ENCODE measurements at regions not wholly inside any gene's neighbourhood (a gene's known extent, or its start where the extent isn't known, plus 50 kb on each side); places are given as distances from the start of the nearest gene placed in this dataset.

DNA sequence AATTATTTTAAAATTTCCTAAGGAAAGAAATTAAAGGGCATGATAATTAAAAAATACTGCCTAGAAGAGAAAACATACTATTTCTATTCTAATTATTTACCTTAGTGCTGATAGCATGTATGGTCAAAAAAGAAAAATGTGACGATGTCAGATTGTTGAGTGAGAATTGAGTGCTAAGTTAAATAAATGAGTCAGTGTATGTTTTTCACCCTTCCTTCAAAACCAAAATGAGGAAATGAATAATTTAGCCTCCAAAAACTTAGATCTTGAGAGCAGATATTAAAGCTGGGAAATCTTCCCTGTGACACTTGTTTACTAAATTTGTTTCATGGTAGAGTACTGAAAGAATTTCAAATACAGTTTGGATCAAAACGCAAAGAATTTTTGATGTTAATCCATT lies 58.6 kb upstream of the NYAP2 start:
- CTCF ChIA-PET, result no interaction called here

DNA sequence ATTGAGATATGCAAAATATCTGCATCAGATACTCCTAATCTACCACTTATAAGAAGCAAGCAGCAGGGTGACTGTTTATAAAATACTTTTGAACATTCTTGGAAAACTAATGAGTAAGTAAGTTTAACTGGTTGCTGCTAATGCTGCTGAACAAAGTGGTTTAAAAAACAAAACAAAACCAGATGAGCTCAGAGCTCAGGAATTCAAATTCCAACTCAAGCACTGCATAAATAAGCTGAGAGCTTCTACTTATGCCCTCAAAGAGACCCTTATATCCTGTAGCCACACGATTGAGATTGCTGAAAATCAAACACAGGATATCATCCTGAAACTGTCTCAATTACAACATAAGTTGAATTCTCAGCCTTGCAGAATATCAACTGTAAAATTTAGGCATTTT lies 62.3 kb upstream of the NYAP2 start:
- POLR2A ChIA-PET, result no interaction called here
- in situ Hi-C loops (cut with HindIII; ENCODE audit: low pct_unique_long_range_greater_than_20kb, low sequenced_read_pairs), result no loop called here

More for the DNA sequence above, 58.6 kb upstream of the NYAP2 start:
- no peaks in the 10 kb centered on the region for H3K9me3 ChIP-seq (ENCODE audit: control insufficient read depth, insufficient read depth, low read depth, low read length)
- TF ChIP-seq SIN3A (IDR thresholded peaks at IDR 0.05; ENCODE audit: borderline replicate concordance, insufficient read depth, low read depth, low read length), result no peak
- TF ChIP-seq TCF7L2 (IDR thresholded peaks at IDR 0.05; ENCODE audit: low read depth, low read length), result no peak
- TF ChIP-seq, protein P1, sequence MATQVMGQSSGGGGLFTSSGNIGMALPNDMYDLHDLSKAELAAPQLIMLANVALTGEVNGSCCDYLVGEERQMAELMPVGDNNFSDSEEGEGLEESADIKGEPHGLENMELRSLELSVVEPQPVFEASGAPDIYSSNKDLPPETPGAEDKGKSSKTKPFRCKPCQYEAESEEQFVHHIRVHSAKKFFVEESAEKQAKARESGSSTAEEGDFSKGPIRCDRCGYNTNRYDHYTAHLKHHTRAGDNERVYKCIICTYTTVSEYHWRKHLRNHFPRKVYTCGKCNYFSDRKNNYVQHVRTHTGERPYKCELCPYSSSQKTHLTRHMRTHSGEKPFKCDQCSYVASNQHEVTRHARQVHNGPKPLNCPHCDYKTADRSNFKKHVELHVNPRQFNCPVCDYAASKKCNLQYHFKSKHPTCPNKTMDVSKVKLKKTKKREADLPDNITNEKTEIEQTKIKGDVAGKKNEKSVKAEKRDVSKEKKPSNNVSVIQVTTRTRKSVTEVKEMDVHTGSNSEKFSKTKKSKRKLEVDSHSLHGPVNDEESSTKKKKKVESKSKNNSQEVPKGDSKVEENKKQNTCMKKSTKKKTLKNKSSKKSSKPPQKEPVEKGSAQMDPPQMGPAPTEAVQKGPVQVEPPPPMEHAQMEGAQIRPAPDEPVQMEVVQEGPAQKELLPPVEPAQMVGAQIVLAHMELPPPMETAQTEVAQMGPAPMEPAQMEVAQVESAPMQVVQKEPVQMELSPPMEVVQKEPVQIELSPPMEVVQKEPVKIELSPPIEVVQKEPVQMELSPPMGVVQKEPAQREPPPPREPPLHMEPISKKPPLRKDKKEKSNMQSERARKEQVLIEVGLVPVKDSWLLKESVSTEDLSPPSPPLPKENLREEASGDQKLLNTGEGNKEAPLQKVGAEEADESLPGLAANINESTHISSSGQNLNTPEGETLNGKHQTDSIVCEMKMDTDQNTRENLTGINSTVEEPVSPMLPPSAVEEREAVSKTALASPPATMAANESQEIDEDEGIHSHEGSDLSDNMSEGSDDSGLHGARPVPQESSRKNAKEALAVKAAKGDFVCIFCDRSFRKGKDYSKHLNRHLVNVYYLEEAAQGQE (IDR thresholded peaks at IDR 0.05; ENCODE audit: insufficient read depth in 1 of 2, low read depth in 2 of 2, low read length in 1 of 2), result no peak
- TF ChIP-seq CTCF (IDR thresholded peaks at IDR 0.05), result no peak
- no peak for TF ChIP-seq POLR2AphosphoS5 (IDR thresholded peaks at IDR 0.05; ENCODE audit: low read depth, low read length)
- DNase-seq (ENCODE audit: low read depth, low spot score) (no peak), ATAC-seq (no peak)
- no peaks in the 10 kb centered on the region for H3K27me3 ChIP-seq (ENCODE audit: control insufficient read depth, insufficient read depth, low read length)
- H3K4me1 ChIP-seq (ENCODE audit: control insufficient read depth, insufficient read depth, low read length), result no peaks in the 10 kb centered on the region
- H3K36me3 ChIP-seq (ENCODE audit: control insufficient read depth, insufficient read depth, low read length), result no peaks in the 10 kb centered on the region
- H3K27ac ChIP-seq (ENCODE audit: low read length), result no peak overlapping the region
- no peak overlapping the region for H3K4me3 ChIP-seq (ENCODE audit: low read depth in 2 of 2, low read length in 2 of 2)
- intact Hi-C loops (cut with micrococcal nuclease; ENCODE audit: unreplicated experiment) (no loop called here), in situ Hi-C loops (cut with HindIII; ENCODE audit: low pct_unique_long_range_greater_than_20kb, low sequenced_read_pairs) (no loop called here)
- POLR2A ChIA-PET, result no interaction called here
- no TSS peak for BruUV-seq (replicated peaks)

More for the DNA sequence above, 62.3 kb upstream of the NYAP2 start:
- CTCF ChIA-PET, result no interaction called here
- intact Hi-C loops (cut with micrococcal nuclease; ENCODE audit: unreplicated experiment), result no loop called here
- no peak overlapping the region for H3K27ac ChIP-seq (ENCODE audit: low read length)
- no TSS peak for BruUV-seq (replicated peaks)
- TF ChIP-seq CTCF (IDR thresholded peaks at IDR 0.05) (no peak), SIN3A (IDR thresholded peaks at IDR 0.05; ENCODE audit: borderline replicate concordance, insufficient read depth, low read depth, low read length) (no peak), POLR2AphosphoS5 (IDR thresholded peaks at IDR 0.05; ENCODE audit: low read depth, low read length) (no peak), TCF7L2 (IDR thresholded peaks at IDR 0.05; ENCODE audit: low read depth, low read length) (no peak)
- TF ChIP-seq, protein P1 (IDR thresholded peaks at IDR 0.05; ENCODE audit: insufficient read depth in 1 of 2, low read depth in 2 of 2, low read length in 1 of 2), result no peak
- no peaks in the 10 kb centered on the region for H3K36me3 ChIP-seq (ENCODE audit: control insufficient read depth, insufficient read depth, low read length)
- H3K27me3 ChIP-seq (ENCODE audit: control insufficient read depth, insufficient read depth, low read length), result no peaks in the 10 kb centered on the region
- no peaks in the 10 kb centered on the region for H3K9me3 ChIP-seq (ENCODE audit: control insufficient read depth, insufficient read depth, low read depth, low read length)
- ATAC-seq (no peak), DNase-seq (ENCODE audit: low read depth, low spot score) (no peak)
- no peak overlapping the region for H3K4me3 ChIP-seq (ENCODE audit: low read depth in 2 of 2, low read length in 2 of 2)
- no peaks in the 10 kb centered on the region for H3K4me1 ChIP-seq (ENCODE audit: control insufficient read depth, insufficient read depth, low read length)

Data from Panc1 (cell line).